Psoas muscle (tissue), 7 donors: ENCODE measurements at regions not wholly inside any gene's neighbourhood (a gene's known extent, or its start where the extent isn't known, plus 50 kb on each side); places are given as distances from the start of the nearest gene placed in this dataset.

Experiments used
- ATAC-seq, 4 donors: fragments of 200-7000 bp; cut with Tn5 transposase; one replicate each; pipeline ENCODE4 v1.9.1; 2020; ENCODE audit warnings: moderate library complexity in 3 of 4, mild to moderate bottlenecking in 2 of 4
- DNase-seq, 2 donors: peaks; one replicate each; pipeline ENCODE4 v3.0.0-alpha.2; 2020
- H3K27ac ChIP-seq: fragments of 200-600 bp; one replicate; pipeline ENCODE4 v1.8.0; 2022
- H3K27me3 ChIP-seq, 3 donors: fragments of 200-600 bp in 1 of 3; one replicate each; pipeline versions ENCODE4 v1.6.1 to v1.8.0; 2013 to 2022; ENCODE audit warnings: low read length in 2 of 3, mild to moderate bottlenecking in 2 of 3, moderate library complexity in 1 of 3; ENCODE audit not compliant: insufficient read depth in 3 of 3
- H3K36me3 ChIP-seq, 2 donors: fragments of 200-600 bp in 1 of 2; one replicate each; pipeline versions ENCODE4 v1.6.1 to v1.8.0; 2013 to 2022; ENCODE audit warnings: low read depth in 1 of 2, mild to moderate bottlenecking in 1 of 2, moderate library complexity in 1 of 2; ENCODE audit not compliant: insufficient read depth in 1 of 2
- H3K4me1 ChIP-seq: fragments of 200-600 bp; one replicate; pipeline ENCODE4 v1.8.0; 2022
- H3K4me3 ChIP-seq: fragments of 200-600 bp; one replicate; pipeline ENCODE4 v1.8.0; 2022; ENCODE audit warnings: mild to moderate bottlenecking
- H3K9me3 ChIP-seq: fragments of 200-600 bp; one replicate; pipeline ENCODE4 v1.8.0; 2022
- CTCF ChIP-seq: fragments of 200-600 bp; IDR thresholded peaks from one replicate; pipeline ENCODE4 v1.8.0; 2022; ENCODE audit warnings: antibody characterized with exemption
- WGBS, 3 donors: extraction: QIAGEN DNeasy Blood & Tissue Kit; methylation state at CpG; one replicate each; pipeline versions ENCODE4 v1.1.6 to v1.1.7; 2013; 5-methylcytosine and 5-hydroxymethylcytosine counted together
- intact Hi-C, 2 donors: fragments of 100-400 bp; cut with DNase I; formaldehyde crosslinking; loops; one replicate each; pipeline versions ENCODE4 v1.11.0 to v1.14.2; 2022
- donor health status: healthy with polysubstance abuse.
- donor health status: DM: no; HTN: no; CAD: no; lungs with moderate emphysema.
- donor health status: Bipolar disorder and iron deficiency.
- donor health status: healthy.
- donor health status: DM: yes; HTN: yes; CAD: no.
- donor health status: DM: no; HTN: no; CAD: no.
- donor health status: DM: yes; HTN: yes; CAD: no.

- Histone ChIP-seq H3K4me3 (no peak overlapping the region), H3K27me3 (no peaks in the 10 kb centered on the region), H3K27ac (no peak overlapping the region), H3K36me3 (no peaks in the 10 kb centered on the region), H3K9me3 (no peaks in the 10 kb centered on the region), H3K4me1 (peaks cover 12% of the 10 kb centered on the region)
- no peak for TF ChIP-seq CTCF
- ATAC-seq (peak; percentile 60 to 93 (median 80)), DNase-seq (peak; percentile 53 to 70)
- 25 to 37% (median 29%) methylated on average over 11 of the region's 11 CpGs for WGBS, 3 donors
- intact Hi-C loops = no loop called here
Measured at GRCh38 chr12:105843986-105844760, 294.6 kb downstream of the NUAK1 start.

GRCh38 chr12:105846331-105846730, 292.4 kb downstream of the NUAK1 start:
- no peak for TF ChIP-seq CTCF
- H3K4me1 ChIP-seq = peaks cover 12% of the 10 kb centered on the region
- no peaks in the 10 kb centered on the region for H3K36me3 ChIP-seq
- H3K27me3 ChIP-seq = no peaks in the 10 kb centered on the region
- intact Hi-C loops = no loop called here
- no peak overlapping the region for H3K27ac ChIP-seq
- ATAC-seq = no peak
- no peaks in the 10 kb centered on the region for H3K9me3 ChIP-seq
- no peak for DNase-seq
- no peak overlapping the region for H3K4me3 ChIP-seq

DNA sequence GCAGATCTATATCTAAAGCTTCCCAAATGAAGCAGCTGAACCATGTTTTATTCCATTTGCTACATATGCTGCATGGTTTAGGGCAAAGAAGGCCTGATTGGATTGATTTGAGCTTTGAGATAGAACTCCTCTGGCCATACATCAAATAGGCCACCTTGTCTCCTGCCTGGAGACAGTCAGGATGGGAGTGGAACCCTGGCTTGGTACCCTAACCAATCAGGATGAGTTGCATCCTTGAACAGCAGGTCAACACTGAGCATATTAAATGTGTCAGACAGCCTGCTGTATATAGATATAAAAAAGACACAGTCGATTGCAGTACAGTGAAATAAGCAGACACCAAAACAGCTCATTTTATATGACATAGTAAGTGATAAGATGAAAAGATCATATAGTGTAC, 291.7 kb downstream of the NUAK1 start:
- Histone ChIP-seq H3K9me3 (no peaks in the 10 kb centered on the region), H3K36me3 (no peaks in the 10 kb centered on the region), H3K27ac (no peak overlapping the region), H3K4me1 (peaks cover 13% of the 10 kb centered on the region), H3K4me3 (no peak overlapping the region), H3K27me3 (no peaks in the 10 kb centered on the region)
- ATAC-seq (no peak), DNase-seq (no peak)
- TF ChIP-seq CTCF = no peak
- WGBS, 3 donors = 96 to 97% (median 97%) methylated on average over 1 of the region's 1 CpG
- intact Hi-C loops = no loop called here

- Histone ChIP-seq H3K27me3 (no peaks in the 10 kb centered on the region), H3K4me3 (no peak overlapping the region), H3K4me1 (peaks cover 21% of the 10 kb centered on the region), H3K9me3 (no peaks in the 10 kb centered on the region), H3K27ac (no peak overlapping the region), H3K36me3 (no peaks in the 10 kb centered on the region)
- 87 to 94% (median 87%) methylated on average over 2 of the region's 2 CpGs for WGBS, 3 donors
- intact Hi-C loops = no loop called here
- DNase-seq = no peak
- TF ChIP-seq CTCF = no peak
- no peak for ATAC-seq
Measured at GRCh38 chr12:105848286-105848685, 290.5 kb downstream of the NUAK1 start.
